ENCODE measurements at regions not wholly inside any gene's neighbourhood (a gene's known extent, or its start where the extent isn't known, plus 50 kb on each side); places are given as distances from the start of the nearest gene placed in this dataset.
"Not testable (repeated sequence)": the region's sequence is repeated elsewhere in the genome, so short reads cannot be mapped to it uniquely, and the experiment has no call there.

DNA sequence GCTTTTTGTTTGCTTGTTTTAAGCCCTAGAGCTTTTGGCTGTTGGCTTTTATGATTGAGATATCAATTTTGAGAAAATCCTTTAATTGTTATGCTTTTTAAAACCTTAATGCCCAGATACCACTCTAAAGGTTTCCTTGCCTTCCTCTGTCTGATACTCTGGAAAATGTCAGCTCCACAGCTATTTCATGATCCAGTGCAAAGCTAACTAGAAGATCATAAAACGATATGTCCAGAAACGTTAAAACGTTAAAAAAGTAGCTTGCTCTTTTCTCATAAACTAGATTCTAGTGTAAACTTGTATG is 189.5 kb upstream of the TENT5A start:
- ATAC-seq (ENCODE audit: low read depth) (no peak), DNase-seq (ENCODE audit: low spot score in 2 of 2) (no peak)
- no peak overlapping the region for H3K4me3 Mint-ChIP-seq
- no peaks in the 10 kb centered on the region for H3K4me1 Mint-ChIP-seq
- no peaks in the 10 kb centered on the region for H3K9me3 Mint-ChIP-seq
- no peak overlapping the region for H3K27ac Mint-ChIP-seq
- no peaks in the 10 kb centered on the region for H3K36me3 Mint-ChIP-seq
- no peaks in the 10 kb centered on the region for H3K27me3 Mint-ChIP-seq

DNA sequence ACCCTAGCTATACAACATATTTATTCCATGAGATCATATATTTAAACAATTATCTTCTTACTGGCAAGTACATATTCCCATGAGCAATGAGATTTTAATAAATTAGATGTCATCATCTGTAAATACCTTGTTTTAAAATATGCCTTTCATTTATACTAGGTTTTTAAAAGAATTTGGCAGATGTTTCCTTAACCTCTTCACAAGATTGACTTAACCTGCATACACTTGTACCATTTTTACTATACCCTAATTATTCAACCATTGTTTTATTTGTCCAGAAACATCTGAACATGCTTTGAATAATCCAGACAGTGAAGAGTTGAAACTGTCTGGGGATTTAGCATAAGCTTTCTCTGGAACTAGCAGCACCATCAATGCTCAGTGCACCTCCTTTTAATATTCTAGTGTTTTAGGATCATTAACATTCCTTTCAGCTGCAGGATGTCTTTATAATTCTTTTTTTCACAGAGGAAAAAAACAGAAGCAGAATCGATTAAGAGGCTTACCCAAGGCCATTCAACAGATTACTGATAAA is 188.0 kb upstream of the TENT5A start:
- H3K36me3 Mint-ChIP-seq: no peaks in the 10 kb centered on the region
- no peaks in the 10 kb centered on the region for H3K27me3 Mint-ChIP-seq
- H3K9me3 Mint-ChIP-seq: peaks cover 2% of the 10 kb centered on the region
- no peaks in the 10 kb centered on the region for H3K4me1 Mint-ChIP-seq
- no peak overlapping the region for H3K27ac Mint-ChIP-seq
- ATAC-seq (ENCODE audit: low read depth): no peak
- DNase-seq (ENCODE audit: low spot score in 2 of 2): no peak
- H3K4me3 Mint-ChIP-seq: no peak overlapping the region

DNA sequence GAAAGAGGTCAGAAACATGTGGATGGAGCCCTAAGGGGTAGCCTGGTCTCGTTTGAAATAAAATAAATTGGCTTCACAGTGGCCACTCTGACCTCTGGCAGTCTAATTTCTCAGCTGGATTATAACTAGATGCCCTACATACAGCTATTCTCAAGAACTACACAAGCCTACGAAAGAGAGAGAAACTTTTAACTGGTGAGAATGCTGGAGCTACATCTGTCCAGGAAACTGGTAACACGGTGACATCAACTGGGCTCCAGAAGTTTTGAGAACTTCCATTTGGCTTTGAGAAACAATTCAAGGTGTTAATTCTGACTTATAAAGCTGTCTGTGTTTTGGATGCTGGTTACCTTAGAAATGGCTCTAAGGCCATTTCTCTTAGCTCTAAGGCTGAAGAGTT is 187.3 kb upstream of the TENT5A start:
- DNase-seq (ENCODE audit: low spot score in 2 of 2) (no peak), ATAC-seq (ENCODE audit: low read depth) (no peak)
- Mint-ChIP-seq H3K27me3 (no peaks in the 10 kb centered on the region), H3K36me3 (no peaks in the 10 kb centered on the region), H3K4me3 (no peak overlapping the region), H3K27ac (no peak overlapping the region), H3K9me3 (peaks cover 2% of the 10 kb centered on the region), H3K4me1 (no peaks in the 10 kb centered on the region)

DNA sequence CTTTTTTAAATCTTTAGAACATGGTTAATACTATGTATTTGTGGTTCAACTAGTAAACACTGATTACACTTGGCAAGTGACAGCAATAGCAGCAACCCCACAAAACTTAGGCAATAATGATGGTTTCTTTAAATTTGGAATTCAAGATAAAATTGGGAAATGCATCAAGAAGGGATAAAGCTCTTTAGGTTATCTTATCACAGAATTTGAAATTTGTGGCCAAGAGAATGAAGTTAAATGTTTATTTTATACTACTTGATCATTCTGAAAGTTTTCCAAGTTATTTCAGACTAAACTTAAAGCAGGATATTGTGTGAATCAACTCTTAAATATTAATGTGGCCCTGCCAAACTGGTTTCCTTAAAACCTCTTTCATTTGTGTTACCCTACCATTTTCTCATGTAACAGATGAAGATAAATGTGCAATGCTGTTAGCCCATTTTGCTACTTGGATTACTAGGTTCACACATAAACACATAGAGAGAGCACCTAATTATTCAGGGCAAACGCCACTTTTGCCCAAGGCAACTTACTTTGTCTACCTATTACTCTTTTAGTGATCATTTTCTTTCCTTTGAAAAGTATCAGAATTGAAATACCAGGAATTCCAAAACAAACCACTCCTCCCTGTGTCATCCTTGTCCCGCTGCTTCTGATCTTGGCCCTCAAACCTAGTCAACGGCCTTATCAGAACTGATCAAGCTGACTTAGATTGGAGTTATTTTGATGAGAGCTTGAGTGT is 186.7 kb upstream of the TENT5A start:
- ATAC-seq (ENCODE audit: low read depth): no peak
- no peak overlapping the region for H3K27ac Mint-ChIP-seq
- no peaks in the 10 kb centered on the region for H3K27me3 Mint-ChIP-seq
- H3K4me3 Mint-ChIP-seq: no peak overlapping the region
- H3K36me3 Mint-ChIP-seq: no peaks in the 10 kb centered on the region
- H3K4me1 Mint-ChIP-seq: no peaks in the 10 kb centered on the region
- DNase-seq (ENCODE audit: low spot score in 2 of 2): no peak
- peaks cover 2% of the 10 kb centered on the region for H3K9me3 Mint-ChIP-seq

DNA sequence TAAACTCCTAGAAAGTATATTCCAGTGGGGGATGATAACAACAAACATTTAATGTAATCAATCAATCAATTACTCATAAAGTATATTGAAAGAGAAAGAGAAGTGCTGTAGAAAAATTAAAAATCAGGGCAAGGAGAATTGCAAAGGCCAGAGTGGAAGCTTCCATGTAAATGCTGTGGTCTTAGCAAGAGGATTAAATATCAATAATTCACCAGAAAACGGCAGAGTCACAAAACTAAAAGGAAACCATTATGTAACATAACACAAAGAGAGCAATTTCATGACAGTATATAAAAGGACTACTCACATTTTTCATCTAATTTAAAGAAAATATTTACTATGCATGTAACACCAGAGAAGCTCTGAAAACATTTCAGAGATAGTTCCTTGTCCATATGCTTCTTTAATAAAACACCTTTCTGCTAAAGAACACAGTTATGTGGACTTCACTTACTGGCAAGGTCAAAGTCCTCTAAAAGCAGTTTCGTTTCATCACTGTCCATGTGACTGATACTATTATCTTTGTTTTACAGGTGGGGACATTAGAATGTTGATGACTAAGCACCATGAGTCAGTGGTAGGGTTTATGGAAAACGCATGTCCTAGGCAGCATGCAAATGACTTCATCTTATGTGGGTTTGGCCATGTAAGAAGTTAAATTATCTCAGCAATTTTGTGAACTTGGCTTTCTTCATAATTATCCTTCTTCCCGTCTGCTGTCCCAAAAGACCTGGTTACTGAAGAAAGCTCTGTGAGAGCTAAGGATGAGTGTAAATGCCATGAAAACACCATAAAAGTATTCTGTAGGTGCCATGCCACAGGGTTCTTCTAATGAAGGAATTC is 185.8 kb upstream of the TENT5A start:
- no peaks in the 10 kb centered on the region for H3K27me3 Mint-ChIP-seq
- no peaks in the 10 kb centered on the region for H3K36me3 Mint-ChIP-seq
- H3K9me3 Mint-ChIP-seq: peaks cover 2% of the 10 kb centered on the region
- ATAC-seq (ENCODE audit: low read depth) (no peak), DNase-seq (ENCODE audit: low spot score in 2 of 2) (no peak)
- no peak overlapping the region for H3K27ac Mint-ChIP-seq
- H3K4me1 Mint-ChIP-seq: no peaks in the 10 kb centered on the region
- no peak overlapping the region for H3K4me3 Mint-ChIP-seq

DNA sequence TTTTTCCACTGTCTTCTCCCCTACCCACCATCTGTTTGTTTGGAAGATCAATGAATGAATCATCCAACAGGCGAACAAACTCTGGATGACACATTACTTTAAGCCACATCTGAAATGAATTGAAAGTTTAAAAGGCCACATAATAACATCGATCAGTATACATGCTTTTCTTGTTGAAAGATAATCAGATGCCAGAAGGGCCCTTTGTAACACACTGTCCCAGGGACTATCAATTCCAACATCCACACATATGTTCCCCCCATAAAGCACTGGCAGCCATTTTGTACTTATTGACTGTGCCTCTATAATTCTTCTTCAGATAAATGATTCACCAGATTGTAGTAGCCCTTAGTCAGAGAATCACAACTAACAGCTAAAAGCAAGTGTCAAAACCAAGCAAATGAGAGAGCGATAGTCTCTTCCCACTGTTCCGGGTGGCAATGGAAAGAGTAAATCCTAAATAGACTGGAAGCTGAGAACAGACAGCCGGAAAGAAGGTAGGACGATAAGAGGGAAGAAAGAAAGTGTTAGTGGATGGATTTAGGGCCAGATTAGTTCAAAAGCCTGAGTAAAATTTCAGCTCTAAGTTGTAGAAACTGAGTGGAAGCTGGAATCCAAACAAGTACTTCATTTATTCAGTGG is 184.9 kb upstream of the TENT5A start:
- no peak for ATAC-seq (ENCODE audit: low read depth)
- no peaks in the 10 kb centered on the region for H3K27me3 Mint-ChIP-seq
- no peaks in the 10 kb centered on the region for H3K4me1 Mint-ChIP-seq
- H3K9me3 Mint-ChIP-seq: peaks cover 3% of the 10 kb centered on the region
- H3K27ac Mint-ChIP-seq: no peak overlapping the region
- H3K4me3 Mint-ChIP-seq: no peak overlapping the region
- no peaks in the 10 kb centered on the region for H3K36me3 Mint-ChIP-seq
- no peak for DNase-seq (ENCODE audit: low spot score in 2 of 2)

DNA sequence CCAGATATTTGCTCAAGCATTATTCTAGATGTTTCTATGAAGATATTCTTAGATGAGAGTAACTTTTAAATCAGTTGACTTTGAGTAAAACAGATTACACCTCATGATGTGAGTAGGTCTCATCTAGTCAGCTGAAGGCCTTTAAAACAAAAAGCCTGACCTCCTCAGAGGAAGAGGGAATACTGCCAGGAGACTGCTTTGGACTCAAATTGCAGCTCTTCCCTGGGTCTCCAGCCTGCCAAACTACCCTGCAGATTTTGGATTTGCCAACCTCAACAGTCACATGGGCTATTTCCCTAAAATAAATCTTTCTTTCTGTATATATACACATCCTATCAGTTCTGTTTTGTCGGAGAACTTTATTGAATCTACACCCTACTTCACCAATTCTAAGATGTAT is 182.5 kb upstream of the TENT5A start:
- Mint-ChIP-seq H3K27me3 (no peaks in the 10 kb centered on the region), H3K36me3 (no peaks in the 10 kb centered on the region), H3K4me1 (no peaks in the 10 kb centered on the region), H3K9me3 (peaks cover 6% of the 10 kb centered on the region), H3K4me3 (no peak overlapping the region), H3K27ac (no peak overlapping the region)
- ATAC-seq (ENCODE audit: low read depth) (no peak), DNase-seq (ENCODE audit: low spot score in 2 of 2) (no peak)

DNA sequence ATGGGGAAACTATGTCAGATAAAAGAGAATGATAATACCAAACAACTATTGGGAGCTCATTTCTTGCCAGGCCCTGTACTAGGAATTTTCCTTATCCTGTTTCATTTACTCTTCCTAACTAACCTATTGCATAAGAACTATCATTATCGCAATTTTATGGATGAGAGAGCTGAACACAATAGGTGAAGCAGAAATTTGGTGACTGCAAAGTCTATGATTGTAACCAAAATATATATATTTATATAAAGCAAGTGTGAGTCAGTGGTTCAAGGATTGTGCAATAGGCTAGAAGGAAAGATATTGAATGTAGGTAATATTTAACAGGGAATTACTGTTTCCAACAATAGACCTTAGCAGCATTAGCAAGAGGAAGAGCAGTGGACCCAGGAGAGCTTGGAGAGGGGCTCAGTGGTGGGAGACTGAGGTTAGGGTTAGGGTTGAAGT is 181.1 kb upstream of the TENT5A start:
- no peaks in the 10 kb centered on the region for H3K27me3 Mint-ChIP-seq
- DNase-seq (ENCODE audit: low spot score in 2 of 2) (no peak), ATAC-seq (ENCODE audit: low read depth) (no peak)
- H3K4me1 Mint-ChIP-seq: no peaks in the 10 kb centered on the region
- H3K4me3 Mint-ChIP-seq: no peak overlapping the region
- no peak overlapping the region for H3K27ac Mint-ChIP-seq
- H3K9me3 Mint-ChIP-seq: peaks cover 6% of the 10 kb centered on the region
- H3K36me3 Mint-ChIP-seq: no peaks in the 10 kb centered on the region

DNA sequence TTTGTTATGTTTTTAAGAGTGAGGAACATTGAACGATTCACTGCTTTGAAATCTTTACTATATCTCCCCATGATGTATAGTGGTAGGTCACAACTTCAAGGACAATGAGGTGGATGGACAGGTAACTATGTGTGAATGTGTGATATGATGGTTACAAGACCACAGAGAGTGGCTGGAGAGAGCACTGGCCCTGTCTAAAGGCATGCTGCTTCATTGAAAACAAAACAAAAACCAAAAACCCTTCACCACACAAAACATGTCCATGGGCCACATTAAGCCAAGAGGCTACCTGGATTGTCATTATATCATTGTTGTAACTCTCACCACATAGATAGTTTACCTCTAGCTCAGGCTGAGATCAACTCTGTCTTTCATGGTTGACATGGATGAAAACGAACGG is 180.6 kb upstream of the TENT5A start:
- H3K27ac Mint-ChIP-seq: no peak overlapping the region
- no peak for DNase-seq (ENCODE audit: low spot score in 2 of 2)
- peaks cover 6% of the 10 kb centered on the region for H3K9me3 Mint-ChIP-seq
- no peak for ATAC-seq (ENCODE audit: low read depth)
- H3K4me3 Mint-ChIP-seq: no peak overlapping the region
- H3K36me3 Mint-ChIP-seq: no peaks in the 10 kb centered on the region
- no peaks in the 10 kb centered on the region for H3K27me3 Mint-ChIP-seq
- H3K4me1 Mint-ChIP-seq: no peaks in the 10 kb centered on the region

DNA sequence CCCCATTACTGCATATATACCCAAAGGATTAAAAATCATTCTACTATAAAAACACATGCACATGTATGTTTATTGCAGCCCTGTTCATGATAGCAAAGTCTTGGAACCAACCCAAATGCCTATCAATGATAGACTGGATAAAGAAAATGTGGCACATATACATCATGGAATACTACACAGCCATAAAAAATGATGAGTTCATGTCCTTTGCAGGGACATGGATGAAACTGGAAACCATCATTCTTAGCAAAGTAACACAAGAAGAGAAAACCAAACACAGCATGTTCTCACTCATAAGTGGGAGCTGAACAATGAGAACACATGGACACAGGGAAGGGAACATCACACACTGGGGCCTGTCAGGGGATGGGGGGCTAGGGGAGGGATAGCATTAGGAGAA is 180.0 kb upstream of the TENT5A start:
- not testable (repeated sequence) for H3K27ac Mint-ChIP-seq; H3K4me1 Mint-ChIP-seq; H3K27me3 Mint-ChIP-seq; ATAC-seq (ENCODE audit: low read depth); H3K9me3 Mint-ChIP-seq; DNase-seq (ENCODE audit: low spot score in 2 of 2); H3K36me3 Mint-ChIP-seq; H3K4me3 Mint-ChIP-seq

DNA sequence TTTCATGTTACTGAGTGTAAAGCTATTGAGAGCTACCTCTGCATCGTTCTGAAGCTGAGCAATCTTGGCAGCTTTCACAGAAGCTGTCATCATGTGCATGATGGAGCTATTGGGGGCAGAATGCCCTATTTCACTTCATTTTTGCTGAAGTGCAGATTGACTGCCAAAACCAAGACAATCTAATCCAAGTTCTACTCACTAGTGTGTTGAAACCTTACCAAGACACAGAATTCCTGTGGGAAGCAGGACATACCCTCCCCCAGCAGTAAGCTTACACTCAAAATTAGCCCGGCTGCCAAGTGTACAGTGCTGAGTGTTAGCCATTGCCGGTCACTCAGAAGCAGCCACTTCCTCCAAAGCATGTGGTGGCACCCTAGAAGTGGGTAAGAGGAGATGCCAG is 177.3 kb upstream of the TENT5A start:
- Mint-ChIP-seq H3K36me3 (no peaks in the 10 kb centered on the region), H3K27ac (no peak overlapping the region), H3K4me1 (no peaks in the 10 kb centered on the region), H3K4me3 (no peak overlapping the region), H3K9me3 (peaks cover 4% of the 10 kb centered on the region), H3K27me3 (no peaks in the 10 kb centered on the region)
- no peak for ATAC-seq (ENCODE audit: low read depth)
- DNase-seq (ENCODE audit: low spot score in 2 of 2): no peak

DNA sequence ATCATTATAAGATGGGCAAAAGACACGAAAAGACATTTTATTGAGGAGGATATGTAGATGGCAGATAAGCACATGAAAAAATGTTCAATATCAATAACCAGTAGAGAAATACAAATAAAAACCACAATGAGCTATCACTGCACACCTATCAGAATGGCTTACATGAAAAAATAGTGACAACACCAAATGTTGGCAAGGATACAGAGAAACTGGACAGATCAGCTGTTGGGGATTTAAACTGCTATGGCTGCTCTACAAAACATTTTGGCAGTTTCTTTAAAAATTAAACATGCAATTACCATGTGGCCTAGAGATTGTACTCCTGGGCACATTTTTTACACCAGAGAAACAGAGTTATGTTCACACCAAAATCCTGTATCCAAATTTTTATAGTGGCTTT is 172.7 kb upstream of the TENT5A start:
- Mint-ChIP-seq H3K9me3 (peaks cover 3% of the 10 kb centered on the region), H3K4me3 (no peak overlapping the region), H3K27ac (no peak overlapping the region), H3K4me1 (no peaks in the 10 kb centered on the region), H3K36me3 (no peaks in the 10 kb centered on the region), H3K27me3 (no peaks in the 10 kb centered on the region)
- no peak for DNase-seq (ENCODE audit: low spot score in 2 of 2)
- no peak for ATAC-seq (ENCODE audit: low read depth)

DNA sequence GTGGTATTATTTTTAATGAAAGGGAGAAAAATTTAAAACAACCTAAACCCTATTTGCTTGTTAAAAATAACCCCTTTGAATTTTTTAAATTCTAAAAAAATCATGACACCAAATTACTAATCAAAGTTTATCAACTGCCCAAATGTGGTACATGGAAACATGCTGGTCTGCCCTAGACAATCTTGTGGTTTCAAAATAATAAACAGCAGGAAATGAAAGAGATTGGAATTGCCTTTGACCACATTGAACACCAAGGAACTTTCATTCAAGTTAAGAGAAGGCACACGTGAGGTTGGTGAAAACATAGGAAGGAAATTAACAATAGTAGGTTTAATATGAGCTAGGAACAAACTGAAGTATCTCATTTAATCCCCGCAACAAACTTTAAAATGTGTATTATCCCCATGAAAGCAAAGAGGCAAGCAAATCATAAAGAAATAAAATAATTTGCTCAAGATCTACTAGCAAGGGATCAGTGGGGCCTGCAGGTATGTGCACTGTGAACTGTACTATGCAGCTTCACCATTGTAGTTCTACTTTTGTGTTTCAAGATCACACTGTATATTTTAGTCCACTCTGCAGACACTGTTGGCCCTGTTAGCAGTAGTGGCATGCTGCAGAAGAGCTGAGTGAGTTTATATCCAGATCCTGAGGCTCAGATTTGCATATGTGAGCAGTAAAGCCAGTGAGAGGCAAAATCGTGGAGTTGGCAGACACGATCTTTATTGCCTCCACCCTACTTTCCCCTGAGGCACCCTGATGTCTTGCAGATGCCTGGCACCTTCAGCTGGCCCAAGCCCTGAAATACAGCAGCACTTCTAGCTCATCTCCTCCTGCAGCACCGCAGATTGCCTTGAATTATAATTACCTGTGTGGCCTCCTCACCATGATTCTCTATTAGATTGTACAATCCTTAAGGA is 157.8 kb upstream of the TENT5A start:
- H3K9me3 Mint-ChIP-seq: no peaks in the 10 kb centered on the region
- H3K4me3 Mint-ChIP-seq: no peak overlapping the region
- no peak overlapping the region for H3K27ac Mint-ChIP-seq
- peaks cover 3% of the 10 kb centered on the region for H3K4me1 Mint-ChIP-seq
- no peak for DNase-seq (ENCODE audit: low spot score in 2 of 2)
- ATAC-seq (ENCODE audit: low read depth): no peak
- H3K36me3 Mint-ChIP-seq: no peaks in the 10 kb centered on the region
- no peaks in the 10 kb centered on the region for H3K27me3 Mint-ChIP-seq
